ENCODE measurements at regions not wholly inside any gene's neighbourhood (a gene's known extent, or its start where the extent isn't known, plus 50 kb on each side); places are given as distances from the start of the nearest gene placed in this dataset.
A peak's percentile ranks its signal among the peaks of the same experiment; 100 is the strongest.

DNA sequence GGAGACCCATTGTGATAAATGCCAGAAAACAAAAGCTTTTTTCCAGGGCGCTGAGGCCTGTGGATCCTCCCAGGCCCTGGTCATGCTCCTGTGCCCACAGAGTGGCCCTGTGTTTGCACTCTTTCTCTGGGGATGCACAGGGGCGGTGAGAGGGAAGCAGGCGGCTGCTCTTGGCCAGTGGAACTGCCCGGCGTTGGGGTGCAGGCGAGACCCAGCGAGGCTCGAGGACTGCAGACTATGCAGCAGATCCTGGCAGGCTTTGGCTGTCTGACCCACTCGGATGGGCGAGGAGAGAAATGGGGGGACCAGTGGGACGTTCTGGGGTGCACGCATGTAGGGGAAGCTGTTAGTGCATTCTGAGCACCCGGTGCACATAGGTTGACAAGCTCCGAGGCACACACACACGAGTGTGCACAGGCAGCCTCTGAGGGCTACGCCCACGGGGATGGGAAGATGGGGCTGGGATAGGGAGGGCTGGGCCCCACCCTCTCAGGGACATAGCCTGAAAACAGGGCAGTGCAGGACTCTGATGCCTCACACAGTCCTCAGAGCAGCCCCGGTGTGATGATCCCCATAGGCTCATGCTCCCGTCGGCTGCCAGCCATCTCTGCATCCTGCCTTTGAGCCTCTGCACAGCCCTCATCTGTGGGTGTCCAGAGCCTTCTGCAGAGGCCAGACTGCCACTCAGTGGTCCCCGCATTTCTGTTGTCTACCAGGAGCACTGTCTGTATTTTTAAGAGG, 1233.5 kb downstream of the BRD1 start:
- no peak for DNase-seq (ENCODE audit: low read depth in 4 of 4, low spot score in 3 of 4)

DNA sequence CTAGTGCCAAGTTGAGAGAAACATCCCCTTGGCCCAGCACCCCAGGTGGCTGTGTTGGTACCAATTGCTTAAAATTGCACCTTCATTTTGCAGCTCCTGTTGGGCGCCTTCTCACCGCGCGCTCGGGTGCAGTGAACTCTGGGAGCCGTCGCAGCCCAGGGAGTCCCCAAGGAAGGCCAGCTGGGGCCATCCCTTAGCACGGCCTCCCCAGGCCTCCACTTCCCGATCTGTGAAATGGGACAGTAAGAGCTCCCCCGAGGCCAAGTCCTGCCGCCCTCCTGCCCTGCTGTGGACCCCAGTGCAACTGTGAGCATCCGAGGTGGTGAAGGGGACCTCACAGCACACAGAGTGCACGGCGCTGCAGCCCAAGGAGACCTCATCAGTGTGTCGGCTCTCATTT, 1234.1 kb downstream of the BRD1 start:
- no peak for DNase-seq (ENCODE audit: low read depth in 4 of 4, low spot score in 3 of 4)

DNA sequence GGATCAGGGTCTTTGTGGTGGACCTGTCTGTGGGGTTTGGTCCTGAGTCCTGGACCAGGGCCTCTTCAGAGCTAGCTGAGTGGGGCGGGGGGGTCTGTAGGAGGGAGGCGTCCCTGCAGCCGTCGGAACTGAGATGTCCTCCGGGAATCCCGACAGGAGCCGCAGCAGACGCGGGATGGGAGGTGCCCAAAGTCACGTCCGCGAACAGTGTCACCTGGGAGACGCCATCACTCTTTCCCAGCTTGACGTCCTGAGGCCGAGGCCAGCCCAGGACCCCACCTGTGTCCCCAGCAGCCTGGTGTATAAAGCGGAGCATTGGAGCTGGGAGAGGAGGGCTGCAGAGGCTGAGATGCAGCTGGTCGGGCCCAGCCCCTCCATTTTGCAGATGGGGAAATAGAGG, 1234.7 kb downstream of the BRD1 start:
- no peak for DNase-seq (ENCODE audit: low read depth in 4 of 4, low spot score in 3 of 4)

DNA sequence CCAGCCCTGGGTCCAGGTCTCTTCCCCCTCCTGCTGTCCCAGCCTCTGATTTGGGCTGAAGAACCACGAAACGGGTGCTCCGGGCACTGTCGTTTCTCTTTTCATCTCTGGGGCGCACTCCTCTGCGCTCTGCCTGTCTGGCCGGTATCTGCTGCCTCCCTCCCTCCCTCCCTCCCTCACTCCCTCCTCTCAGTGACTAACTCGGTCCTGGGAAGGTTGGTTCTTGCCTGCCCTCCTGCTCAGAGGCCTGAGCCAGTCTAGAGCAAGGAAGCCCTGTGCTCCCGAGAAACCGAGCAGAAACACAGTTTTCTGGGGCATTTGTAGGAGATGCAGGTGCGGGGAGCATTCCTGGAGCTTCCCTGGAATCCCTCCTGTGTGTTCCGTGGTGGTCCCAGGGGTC, 1235.2 kb downstream of the BRD1 start:
- no peak for DNase-seq (ENCODE audit: low read depth in 4 of 4, low spot score in 3 of 4)

DNA sequence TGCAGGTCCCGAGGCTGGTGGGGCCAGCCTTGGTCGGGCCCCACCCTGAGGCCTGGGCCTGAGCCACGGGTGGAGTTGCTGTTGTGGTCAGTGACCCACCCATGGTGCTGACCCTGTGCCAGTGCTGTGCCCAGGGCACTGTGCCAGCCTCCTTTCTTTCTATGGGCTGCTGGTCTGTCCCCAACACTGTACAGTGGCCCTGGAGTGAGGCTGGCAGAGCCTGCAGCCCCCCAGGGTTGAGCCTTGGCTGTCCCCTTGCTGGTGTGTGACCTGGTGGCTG, 1235.7 kb downstream of the BRD1 start:
- DNase-seq (ENCODE audit: low read depth in 4 of 4, low spot score in 3 of 4), result no peak

DNA sequence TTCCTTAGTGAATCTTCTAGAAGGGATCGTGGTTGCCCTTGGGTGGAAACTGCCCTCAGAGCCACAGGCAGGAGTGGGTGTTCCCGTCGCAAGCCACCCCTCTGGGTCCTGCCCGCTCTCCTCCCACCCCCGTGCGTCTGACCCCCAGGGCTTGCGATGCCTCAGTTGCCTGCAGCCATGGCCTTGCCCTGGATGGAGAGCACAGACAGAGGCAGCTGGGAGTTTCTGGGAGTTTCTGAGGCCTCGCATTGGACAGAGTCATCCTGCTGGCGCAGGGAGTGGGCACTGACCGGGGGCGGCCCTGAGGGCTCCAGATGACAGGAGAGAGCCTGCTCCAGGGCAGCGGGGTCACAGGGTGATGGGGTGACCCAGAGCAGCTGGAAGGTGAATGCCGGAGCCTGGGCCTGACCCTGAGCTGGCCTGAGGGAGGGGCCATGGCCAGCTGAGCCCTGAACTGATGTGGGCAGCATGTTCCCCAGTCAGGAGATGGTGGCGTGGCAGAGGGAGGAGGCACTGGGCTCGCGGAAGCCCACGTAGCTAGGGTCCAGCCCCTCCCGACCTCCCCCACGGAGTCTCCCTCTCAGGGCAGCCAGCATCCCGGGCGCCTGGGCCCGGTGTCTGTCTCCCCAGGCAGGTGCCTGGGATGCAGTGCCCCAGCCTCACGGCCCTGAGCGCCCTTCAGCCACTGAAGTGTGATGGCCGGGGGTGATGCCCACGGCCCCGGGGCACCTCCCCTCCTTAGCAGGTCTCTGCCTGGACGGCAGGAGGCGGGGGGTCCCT, 1236.2 kb downstream of the BRD1 start:
- DNase-seq (ENCODE audit: low read depth in 4 of 4, low spot score in 3 of 4), result no peak

DNA sequence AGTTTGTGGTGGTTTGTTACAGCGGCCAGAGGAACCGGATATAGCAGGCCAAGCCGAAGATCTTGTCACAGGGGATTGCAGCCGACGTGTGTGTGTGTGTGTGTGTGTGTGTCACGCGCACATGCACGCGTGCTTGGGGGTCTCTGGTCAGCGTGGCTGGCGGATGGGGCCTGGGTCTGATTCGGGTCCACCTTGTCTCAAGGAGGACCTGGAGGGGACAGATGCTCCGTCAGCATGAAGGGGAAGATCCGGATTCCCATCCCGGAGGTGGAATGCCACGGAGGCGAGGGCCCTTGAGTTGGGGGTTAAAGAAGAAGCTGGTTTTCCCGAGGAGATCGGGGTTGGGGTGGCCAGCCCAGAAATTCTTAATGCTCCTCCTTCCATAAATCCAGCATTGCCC, 1237.8 kb downstream of the BRD1 start:
- DNase-seq (ENCODE audit: low read depth in 4 of 4, low spot score in 3 of 4), result no peak

DNA sequence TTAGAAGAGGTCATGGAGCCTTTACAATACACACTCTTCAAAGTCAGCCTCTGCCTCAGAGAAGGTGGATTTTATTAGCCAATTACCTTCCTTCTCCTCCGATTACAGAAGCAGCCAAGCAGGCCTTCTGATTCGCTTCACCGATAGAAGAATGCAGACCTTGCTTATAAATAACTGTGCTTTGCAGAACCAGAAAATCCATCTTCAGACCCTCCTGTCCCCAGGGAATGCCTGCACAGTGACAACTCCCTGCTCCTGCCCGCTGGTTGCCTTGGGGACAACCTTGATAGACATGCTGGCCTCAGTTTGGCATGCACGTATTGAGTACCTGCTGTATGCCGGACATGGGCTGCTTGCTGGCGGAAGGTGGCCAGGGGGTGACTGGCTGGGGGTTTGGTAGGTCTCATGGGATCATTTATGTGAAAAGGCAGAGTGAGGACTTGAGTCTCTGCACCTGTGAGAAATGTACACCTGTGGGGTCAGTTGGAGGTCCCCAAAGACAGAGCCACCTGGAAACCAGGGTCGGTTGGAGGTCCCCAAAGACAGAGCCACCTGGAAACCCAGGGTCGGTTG, 1238.7 kb downstream of the BRD1 start:
- peak in 1 of 4 donors; percentile 51 for DNase-seq (ENCODE audit: low read depth in 4 of 4, low spot score in 3 of 4)

DNA sequence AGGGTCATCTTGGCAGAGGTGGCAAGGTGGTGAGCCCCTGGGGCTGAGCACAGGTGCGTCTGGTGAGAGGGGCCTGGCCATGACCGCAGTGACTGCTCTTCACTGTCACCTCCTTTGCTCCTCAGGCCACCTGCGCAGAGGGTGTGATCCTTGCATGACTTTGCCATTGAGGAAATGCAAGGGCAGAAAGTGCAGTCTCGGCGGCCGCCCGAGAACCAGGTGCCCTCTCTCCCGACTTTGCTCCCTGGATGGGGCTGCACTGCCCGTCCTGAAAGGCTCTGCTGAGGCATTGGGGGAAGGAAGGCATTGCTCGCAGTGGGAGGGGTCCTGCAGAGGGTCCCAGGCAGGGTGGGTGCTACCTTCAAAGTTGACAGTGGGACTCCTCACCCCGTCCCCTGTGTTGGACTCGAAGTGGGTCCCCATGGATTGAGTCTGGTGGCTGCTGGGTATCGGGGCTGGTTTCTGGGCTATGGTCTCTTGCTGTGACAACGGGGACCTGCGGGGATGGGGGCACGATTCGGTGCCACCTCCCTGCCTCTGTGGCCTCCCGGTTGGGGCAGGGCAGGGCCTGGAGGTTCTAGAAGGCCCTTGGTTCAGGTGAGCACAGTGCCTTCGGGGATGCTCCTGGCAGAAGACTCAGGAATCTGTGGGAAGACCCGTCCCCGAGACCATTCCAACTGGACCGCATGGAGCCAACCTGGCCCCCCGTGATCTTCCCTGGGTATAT, 1239.4 kb downstream of the BRD1 start:
- no peak for DNase-seq (ENCODE audit: low read depth in 4 of 4, low spot score in 3 of 4)

DNA sequence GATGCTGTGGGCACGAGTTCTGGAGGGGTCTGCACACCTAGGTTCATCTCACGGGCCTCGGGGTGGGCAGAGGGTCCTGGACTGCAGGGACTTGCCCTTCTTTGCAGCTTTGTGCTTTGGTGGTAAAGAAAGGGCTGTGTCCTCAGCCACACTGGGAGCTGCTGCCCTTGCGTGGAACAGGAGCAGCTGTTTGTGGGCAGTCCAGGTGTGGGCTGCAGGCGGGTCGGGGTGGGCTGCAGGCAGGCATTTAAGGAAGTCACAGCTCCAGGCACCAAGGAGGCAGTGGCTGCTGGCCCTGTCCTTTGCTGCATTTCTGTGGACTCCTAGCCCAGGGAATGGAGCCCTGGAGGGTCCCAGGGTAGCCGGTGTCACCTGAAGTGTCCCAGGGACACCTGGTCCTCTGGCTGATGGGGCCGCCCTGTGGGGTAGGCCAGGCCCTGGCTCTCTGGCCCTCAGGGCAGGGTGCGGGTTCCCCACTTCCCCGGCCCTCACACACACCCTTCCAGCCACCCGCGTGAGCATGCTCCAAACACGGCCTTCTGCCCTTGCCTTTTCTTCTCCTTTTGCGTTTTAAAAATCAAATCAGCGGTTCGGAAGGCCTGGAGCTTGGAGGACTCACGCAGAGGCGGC, 1240.3 kb downstream of the BRD1 start:
- DNase-seq (ENCODE audit: low read depth in 4 of 4, low spot score in 3 of 4), result no peak

DNA sequence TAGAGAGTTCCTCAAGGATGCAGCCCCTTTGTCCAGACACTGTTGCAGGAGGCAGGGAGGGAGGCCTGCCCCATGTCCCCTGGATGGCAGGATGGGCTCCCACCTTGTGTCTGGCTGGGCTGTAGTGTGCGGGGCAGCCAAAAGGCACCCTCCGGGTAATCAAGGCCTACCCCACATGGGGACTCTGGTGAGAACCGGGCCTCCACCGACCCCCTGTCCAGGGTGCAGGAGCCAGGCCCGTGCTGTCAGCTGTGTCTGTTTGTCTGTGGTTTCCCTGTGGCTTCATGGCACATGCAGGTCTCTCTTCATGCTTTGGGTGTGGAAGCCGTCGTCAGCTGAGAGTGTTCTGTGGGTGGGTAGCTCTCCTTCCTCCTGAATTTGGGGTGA, 1240.9 kb downstream of the BRD1 start:
- DNase-seq (ENCODE audit: low read depth in 4 of 4, low spot score in 3 of 4), result no peak

DNA sequence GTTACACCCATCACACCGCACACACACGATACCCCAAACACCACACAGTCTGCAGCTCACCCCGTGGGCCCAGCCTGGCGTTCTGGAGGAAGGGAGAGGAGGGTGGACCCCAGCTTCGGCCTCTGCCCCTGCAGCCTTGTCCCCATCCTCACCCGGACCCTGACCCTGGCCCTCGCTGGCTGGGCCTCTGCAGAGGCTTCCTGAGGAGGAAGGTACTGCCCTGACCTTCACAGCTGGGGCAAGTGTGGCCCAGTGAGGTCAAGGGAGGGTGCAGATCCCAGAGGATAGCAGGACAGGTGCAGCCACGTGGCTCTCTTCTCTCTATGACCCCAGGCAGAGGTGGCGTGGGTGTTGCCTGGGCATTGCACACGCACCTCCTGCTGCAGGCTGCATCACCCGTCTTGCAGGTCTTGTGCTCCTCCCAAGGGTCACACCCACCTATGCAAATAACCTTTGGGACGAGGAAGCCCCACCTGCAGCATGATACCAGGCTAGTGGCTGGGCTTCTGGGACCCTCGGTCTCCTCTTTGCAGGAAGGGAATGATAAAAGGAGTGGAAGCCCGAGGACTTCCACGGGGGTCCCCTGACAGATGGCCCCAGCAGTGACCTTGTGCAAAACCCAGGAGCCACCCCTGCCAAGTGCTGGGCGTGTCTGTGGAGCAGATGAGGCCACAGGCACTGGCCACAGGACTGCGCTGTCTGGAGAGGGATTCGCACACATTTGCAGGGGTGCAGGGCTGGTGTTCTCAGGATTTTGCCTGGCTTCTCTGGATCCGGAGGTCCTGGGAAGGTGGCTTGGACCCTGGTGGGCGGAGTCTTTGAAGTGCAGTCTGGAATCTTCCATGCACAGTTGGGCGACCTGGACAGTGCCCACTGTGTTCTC, 1241.5 kb downstream of the BRD1 start:
- no peak for DNase-seq (ENCODE audit: low read depth in 4 of 4, low spot score in 3 of 4)

DNA sequence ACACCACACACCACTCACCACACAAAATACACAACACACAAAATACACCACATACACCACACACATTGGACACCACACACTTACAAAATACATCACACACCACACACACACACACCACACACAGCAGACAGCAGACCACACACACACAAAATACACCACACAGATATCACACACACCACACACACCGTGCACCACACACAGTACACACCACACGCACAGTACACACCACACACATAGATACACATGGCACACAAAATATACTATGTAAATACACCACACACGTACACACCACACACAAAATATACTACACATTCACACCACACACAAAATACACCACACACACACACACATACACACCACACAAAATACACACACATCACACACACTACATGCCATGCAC, 1243.5 kb downstream of the BRD1 start:
- no peak for DNase-seq (ENCODE audit: low read depth in 4 of 4, low spot score in 3 of 4)

DNA sequence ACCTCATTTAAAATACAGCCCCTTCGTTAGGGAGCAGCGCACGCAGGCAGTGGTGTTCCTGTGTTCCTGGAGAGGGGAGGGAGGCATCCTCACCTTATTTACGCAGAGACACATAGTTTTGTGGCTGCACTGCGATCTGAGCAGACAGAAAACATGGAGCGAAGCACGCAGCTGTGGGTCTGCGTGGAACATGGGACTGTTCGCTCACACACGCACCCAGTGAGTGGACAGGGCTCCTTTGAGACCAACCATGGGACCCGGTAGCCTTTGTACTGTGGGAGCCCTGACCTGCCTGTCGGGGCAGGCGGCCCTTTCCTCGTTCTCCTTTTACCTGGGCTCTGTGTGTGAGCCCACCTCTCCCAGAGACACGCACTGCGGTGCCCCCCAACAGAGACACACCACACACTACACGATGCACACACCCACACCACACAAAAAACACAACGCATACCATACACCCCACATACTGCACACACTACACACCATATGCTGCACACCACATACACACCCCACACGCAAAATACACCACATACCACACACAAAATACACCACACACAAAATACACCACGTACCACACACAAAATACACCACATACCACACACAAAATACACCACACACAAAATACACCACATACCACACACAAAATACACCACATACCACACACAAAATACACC, 1245.7 kb downstream of the BRD1 start:
- no peak for DNase-seq (ENCODE audit: low read depth in 4 of 4, low spot score in 3 of 4)

DNA sequence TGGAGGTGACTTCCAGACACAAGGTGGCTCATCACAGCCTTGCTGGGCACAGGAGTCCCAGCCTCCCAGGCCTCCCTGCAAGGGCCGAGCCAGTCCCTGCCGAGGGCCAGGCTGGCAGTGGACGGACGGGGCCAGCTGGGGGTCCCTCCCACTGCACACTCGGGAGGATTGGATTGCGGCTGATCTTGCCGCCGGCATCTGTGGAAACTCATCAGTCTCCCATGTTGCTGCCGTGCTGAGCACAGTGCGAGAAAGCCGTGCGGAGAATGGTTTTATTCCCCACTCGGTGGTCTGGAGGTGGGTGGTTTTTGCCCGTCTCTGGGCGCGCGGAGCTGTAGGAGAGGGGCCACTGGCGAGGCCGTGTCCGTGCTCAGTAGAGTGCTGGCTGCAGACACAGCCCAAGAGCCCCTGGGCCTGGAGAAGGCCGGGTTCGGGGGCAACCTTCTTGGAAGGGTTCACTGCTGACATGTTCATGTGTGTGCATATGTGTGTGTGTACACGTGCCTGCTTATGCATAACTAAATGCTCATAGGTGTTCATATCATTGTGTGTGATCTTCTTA, 1246.4 kb downstream of the BRD1 start:
- no peak for DNase-seq (ENCODE audit: low read depth in 4 of 4, low spot score in 3 of 4)

DNA sequence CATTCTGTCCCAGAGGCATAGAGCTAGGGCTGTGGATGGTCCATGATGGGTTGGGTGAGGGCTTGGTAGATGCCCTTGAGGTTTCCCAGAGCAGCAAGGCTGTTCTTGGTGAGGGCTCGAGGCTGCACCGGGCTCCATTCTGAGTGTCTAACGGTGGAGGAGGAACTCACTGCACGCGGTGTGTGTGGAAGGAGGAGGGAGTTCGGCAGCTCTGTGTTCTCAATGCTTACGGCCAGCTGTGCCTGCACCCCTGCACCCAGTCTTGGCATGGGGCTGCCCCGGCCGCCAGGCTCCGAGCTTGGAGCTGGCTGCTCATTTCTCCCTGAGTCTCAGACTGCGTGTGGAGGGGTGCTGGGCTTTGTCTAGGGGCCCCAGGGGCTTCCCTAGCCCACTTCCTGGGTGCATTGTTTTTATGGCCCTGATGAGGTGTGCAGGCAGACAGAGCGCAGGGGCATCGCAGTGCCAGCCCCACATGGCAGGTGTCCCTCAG, 1247.1 kb downstream of the BRD1 start:
- DNase-seq (ENCODE audit: low read depth in 4 of 4, low spot score in 3 of 4), result no peak

DNA sequence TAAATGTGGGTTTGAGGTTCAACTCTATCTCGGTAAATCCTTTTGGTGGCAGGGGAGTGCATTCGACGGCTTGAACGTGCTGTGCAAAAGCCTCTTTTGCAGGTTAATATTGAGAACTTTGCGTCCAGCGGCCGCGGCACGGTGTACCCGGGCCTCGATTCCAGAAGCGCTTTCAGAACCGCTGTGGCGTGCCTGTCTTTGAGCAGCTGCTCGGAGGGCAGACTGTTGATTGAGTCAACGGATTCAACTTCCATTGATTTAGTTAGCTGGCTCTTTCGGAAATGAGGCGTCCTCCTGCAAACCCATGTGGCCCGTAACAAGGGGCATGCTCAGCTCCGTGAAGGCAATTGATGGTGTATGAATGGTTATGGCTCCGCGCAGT, 1247.8 kb downstream of the BRD1 start:
- no peak for DNase-seq (ENCODE audit: low read depth in 4 of 4, low spot score in 3 of 4)

DNA sequence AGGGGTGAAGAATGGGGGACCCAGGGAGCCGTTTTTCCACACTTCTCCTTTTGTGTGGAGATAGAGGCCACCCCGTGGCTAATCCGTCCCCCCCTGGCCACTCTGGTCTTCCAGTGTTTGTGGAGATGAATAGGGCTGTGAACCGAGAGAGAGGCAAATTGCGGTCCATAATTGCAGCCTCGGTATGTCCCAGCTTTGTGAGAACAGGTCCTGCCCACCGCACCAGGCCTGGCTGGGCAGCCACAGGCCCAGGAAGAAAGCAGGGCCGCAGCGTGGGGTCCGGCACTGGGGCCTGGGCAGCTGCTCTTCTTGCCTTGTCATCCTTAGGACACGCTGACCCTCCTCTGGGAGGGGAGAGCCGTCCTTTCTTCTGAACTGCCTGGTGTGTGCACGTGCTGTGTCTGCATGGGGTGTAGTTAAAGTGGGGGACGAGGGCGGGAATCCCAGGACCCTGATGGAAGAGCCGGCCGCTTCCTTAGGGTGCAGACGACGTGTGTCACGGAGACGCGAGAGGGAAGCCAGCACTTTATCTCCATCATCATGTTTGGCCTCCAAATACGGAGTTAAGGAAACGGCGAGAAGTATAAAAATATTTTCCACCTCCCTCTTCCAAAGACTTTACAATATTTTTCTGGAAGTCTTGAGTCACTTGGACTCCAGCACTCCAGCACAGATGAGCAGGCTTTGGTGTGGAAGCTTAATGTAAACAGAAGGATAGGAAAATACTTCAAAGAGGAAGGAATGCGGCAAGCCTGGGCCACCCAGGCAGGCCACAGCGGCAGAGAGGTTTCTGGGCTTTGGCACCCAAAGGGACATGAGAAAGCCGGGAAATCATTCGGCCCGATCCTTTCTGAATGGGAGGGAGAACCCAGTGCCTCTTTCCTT, 1248.4 kb downstream of the BRD1 start:
- DNase-seq (ENCODE audit: low read depth in 4 of 4, low spot score in 3 of 4), result no peak
